ENCODE measurements at regions not wholly inside any gene's neighbourhood (a gene's known extent, or its start where the extent isn't known, plus 50 kb on each side); places are given as distances from the start of the nearest gene placed in this dataset.

- no peak for FAIRE-seq
- dilution Hi-C loops (cut with MboI; ENCODE audit: extremely low pct_ligation_motif_present, low sequenced_read_pairs), result no loop called here
Measured at GRCh38 chr3:159660326-159660725, 328.3 kb upstream of the IL12A start.

GRCh38 chr3:159660901-159661300 lies 327.7 kb upstream of the IL12A start:
- Histone ChIP-seq H3K9me1 (ENCODE audit: control insufficient read depth, extremely low read depth, insufficient read depth, low read length) (no peaks in the 10 kb centered on the region), H3K4me3 (ENCODE audit: control insufficient read depth in 2 of 3, extremely low read depth in 1 of 3, insufficient read depth in 2 of 3, low read depth in 1 of 3, low read length in 3 of 3) (no peak overlapping the region), H3K36me3 (ENCODE audit: control insufficient read depth in 2 of 2, extremely low read depth in 1 of 2, insufficient read depth in 2 of 2, low read length in 2 of 2) (no peaks in the 10 kb centered on the region), H3K9me3 (ENCODE audit: control insufficient read depth, low read depth, low read length) (peaks cover 2% of the 10 kb centered on the region), H3K27me3 (ENCODE audit: control insufficient read depth, extremely low read depth, insufficient read depth, low read length) (no peaks in the 10 kb centered on the region), H3K27ac (ENCODE audit: control insufficient read depth, insufficient read depth, low read length) (no peak overlapping the region), H3K9ac (ENCODE audit: control insufficient read depth, extremely low read depth, insufficient read depth, low read length) (no peak overlapping the region), H2AFZ (ENCODE audit: control insufficient read depth, low read length) (no peak overlapping the region), H3K4me2 (ENCODE audit: control insufficient read depth, extremely low read depth, insufficient read depth, low read depth, low read length) (no peak overlapping the region), H3K4me1 (ENCODE audit: control insufficient read depth, extremely low read depth, insufficient read depth, low read length) (no peaks in the 10 kb centered on the region), H3K79me2 (ENCODE audit: control insufficient read depth, insufficient read depth, low read length) (no peaks in the 10 kb centered on the region), H4K20me1 (ENCODE audit: control insufficient read depth, extremely low read depth, insufficient read depth, low read length) (no peaks in the 10 kb centered on the region)
- TF ChIP-seq CTCF (optimal IDR thresholded peaks at IDR 0.05 in 1 of 3, IDR thresholded peaks at IDR 0.05 in 1 of 3, conservative IDR thresholded peaks at IDR 0.05 in 1 of 3; ENCODE audit: extremely low read depth in 1 of 3, insufficient read depth in 2 of 3, low read length in 3 of 3) (no peak), EZH2 (IDR thresholded peaks at IDR 0.05; ENCODE audit: low read length) (no peak)
- DNase-seq (ENCODE audit: low read depth, low spot score) (no peak), FAIRE-seq (no peak)
- dilution Hi-C loops (cut with MboI; ENCODE audit: extremely low pct_ligation_motif_present, low sequenced_read_pairs), result no loop called here

More at GRCh38 chr3:159660326-159660725, 328.3 kb upstream of the IL12A start:
- Histone ChIP-seq H3K36me3 (ENCODE audit: control insufficient read depth in 2 of 2, extremely low read depth in 1 of 2, insufficient read depth in 2 of 2, low read length in 2 of 2) (no peaks in the 10 kb centered on the region), H3K27ac (ENCODE audit: control insufficient read depth, insufficient read depth, low read length) (no peak overlapping the region), H3K4me2 (ENCODE audit: control insufficient read depth, extremely low read depth, insufficient read depth, low read depth, low read length) (no peak overlapping the region), H3K4me3 (ENCODE audit: control insufficient read depth in 2 of 3, extremely low read depth in 1 of 3, insufficient read depth in 2 of 3, low read depth in 1 of 3, low read length in 3 of 3) (no peak overlapping the region), H4K20me1 (ENCODE audit: control insufficient read depth, extremely low read depth, insufficient read depth, low read length) (no peaks in the 10 kb centered on the region), H3K4me1 (ENCODE audit: control insufficient read depth, extremely low read depth, insufficient read depth, low read length) (no peaks in the 10 kb centered on the region), H3K79me2 (ENCODE audit: control insufficient read depth, insufficient read depth, low read length) (no peaks in the 10 kb centered on the region), H2AFZ (ENCODE audit: control insufficient read depth, low read length) (no peak overlapping the region), H3K9ac (ENCODE audit: control insufficient read depth, extremely low read depth, insufficient read depth, low read length) (no peak overlapping the region), H3K27me3 (ENCODE audit: control insufficient read depth, extremely low read depth, insufficient read depth, low read length) (no peaks in the 10 kb centered on the region), H3K9me3 (ENCODE audit: control insufficient read depth, low read depth, low read length) (peaks cover 2% of the 10 kb centered on the region), H3K9me1 (ENCODE audit: control insufficient read depth, extremely low read depth, insufficient read depth, low read length) (no peaks in the 10 kb centered on the region)
- TF ChIP-seq EZH2 (IDR thresholded peaks at IDR 0.05; ENCODE audit: low read length) (no peak), CTCF (optimal IDR thresholded peaks at IDR 0.05 in 1 of 3, IDR thresholded peaks at IDR 0.05 in 1 of 3, conservative IDR thresholded peaks at IDR 0.05 in 1 of 3; ENCODE audit: extremely low read depth in 1 of 3, insufficient read depth in 2 of 3, low read length in 3 of 3) (no peak)
- DNase-seq (ENCODE audit: low read depth, low spot score), result no peak
